ENCODE measurements at regions not wholly inside any gene's neighbourhood (a gene's known extent, or its start where the extent isn't known, plus 50 kb on each side); places are given as distances from the start of the nearest gene placed in this dataset.

DNA sequence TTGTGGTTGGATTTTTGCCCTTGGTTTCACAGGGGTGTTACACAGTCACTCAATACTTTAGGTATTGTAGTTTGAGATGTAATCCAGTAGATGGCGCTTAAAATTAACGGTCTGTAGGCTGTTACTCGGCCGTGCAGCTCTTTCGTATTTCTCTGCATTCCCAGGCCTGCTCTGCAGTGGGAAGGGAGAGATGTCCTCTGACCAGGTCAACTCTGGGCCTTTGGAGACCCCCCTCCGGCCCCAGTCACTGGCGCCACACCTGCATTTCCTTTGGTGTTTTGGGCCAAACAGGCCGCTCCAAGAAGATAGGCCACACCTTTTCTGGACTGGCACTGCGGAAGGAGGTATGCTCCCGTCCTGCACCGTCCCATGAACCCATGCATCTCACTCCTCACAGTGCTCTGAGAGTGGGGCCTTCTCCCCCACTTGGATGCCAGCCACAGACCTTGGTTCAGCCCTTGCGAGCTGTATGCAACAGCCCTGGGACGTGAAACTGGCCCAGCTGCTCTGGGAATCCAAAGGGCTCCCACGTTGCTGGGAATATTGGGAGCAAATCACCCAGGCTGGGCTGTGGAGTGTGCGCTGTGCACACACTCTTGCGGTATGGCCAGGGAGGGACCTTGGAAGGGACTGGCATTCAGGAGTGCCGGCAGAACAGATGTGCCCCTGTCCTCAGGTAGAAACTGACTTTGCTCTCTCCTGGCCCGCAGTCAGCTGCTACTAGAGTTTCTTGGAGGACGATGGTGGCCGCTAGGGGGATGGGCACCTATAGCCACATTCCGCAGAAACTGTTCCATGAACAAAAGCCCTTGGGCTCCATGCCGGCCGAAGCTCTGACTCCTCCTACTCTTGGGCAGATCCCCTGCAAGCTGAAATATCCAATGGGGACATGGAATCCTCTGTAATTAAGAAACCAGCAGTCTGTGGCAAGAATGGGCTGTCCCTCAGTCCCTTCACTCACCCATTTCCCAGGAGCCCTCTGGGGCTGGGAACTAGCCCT is 410.5 kb upstream of the CADM2 start:
- H3K4me3 ChIP-seq, result no peak overlapping the region
- no peak overlapping the region for H3K27ac ChIP-seq
- H3K4me2 ChIP-seq, result no peak overlapping the region

DNA sequence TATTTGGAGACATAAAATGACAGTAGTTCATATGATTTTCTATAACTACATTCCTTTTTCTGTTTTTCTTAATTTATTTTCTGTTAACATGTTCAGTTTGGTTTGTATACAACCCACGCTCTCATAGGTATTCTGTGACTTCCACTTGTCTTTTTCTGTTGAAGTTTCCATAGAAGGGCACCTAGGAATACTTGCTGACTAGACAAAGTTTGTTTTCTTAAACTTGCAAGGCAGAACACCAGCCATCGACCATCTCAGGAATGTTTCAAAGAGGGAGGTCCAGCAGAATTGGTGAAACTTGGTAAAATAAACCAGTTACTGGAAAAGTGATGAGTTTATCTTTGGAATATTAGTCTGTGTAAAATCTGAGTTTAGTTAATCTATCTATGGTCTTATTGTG is 403.2 kb upstream of the CADM2 start:
- TF ChIP-seq Cebpa-rat (IDR thresholded peaks at IDR 0.05), result no peak
- H3K4me2 ChIP-seq, result no peak overlapping the region
- no peaks in the 10 kb centered on the region for H3K36me3 ChIP-seq
- H4K20me1 ChIP-seq, result no peaks in the 10 kb centered on the region
- no peak overlapping the region for H3K27ac ChIP-seq
- H3K9ac ChIP-seq, result no peak overlapping the region
- no peak overlapping the region for H3K4me3 ChIP-seq
- H3K4me1 ChIP-seq, result no peaks in the 10 kb centered on the region
- H3K9me3 ChIP-seq, result no peaks in the 10 kb centered on the region
- H3K27me3 ChIP-seq, result no peaks in the 10 kb centered on the region

More for the DNA sequence above, 410.5 kb upstream of the CADM2 start:
- Histone ChIP-seq H3K9me3 (peaks cover 12% of the 10 kb centered on the region), H3K27me3 (no peaks in the 10 kb centered on the region), H3K9ac (no peak overlapping the region), H4K20me1 (no peaks in the 10 kb centered on the region), H3K36me3 (no peaks in the 10 kb centered on the region), H3K4me1 (0 out of 2 replicates have a peak, but pooled peaks cover 4% of the 10 kb centered on the region)
- no peak for TF ChIP-seq Cebpa-rat (IDR thresholded peaks at IDR 0.05)

- Histone ChIP-seq H4K20me1 (no peaks in the 10 kb centered on the region), H3K36me3 (no peaks in the 10 kb centered on the region), H3K4me1 (no peaks in the 10 kb centered on the region), H3K9ac (no peak overlapping the region), H3K4me3 (no peak overlapping the region), H3K4me2 (no peak overlapping the region), H3K9me3 (no peaks in the 10 kb centered on the region), H3K27me3 (no peaks in the 10 kb centered on the region), H3K27ac (no peak overlapping the region)
- TF ChIP-seq Cebpa-rat (IDR thresholded peaks at IDR 0.05), result no peak
Measured at GRCh38 chr3:84566256-84566655, 392.5 kb upstream of the CADM2 start.

- TF ChIP-seq Cebpa-rat (IDR thresholded peaks at IDR 0.05), result no peak
- Histone ChIP-seq H3K9me3 (peaks cover 2% of the 10 kb centered on the region; the same call in 1 of the 2 replicates), H4K20me1 (no peaks in the 10 kb centered on the region), H3K4me2 (no peak overlapping the region), H3K4me3 (no peak overlapping the region), H3K27me3 (no peaks in the 10 kb centered on the region), H3K27ac (no peak overlapping the region), H3K36me3 (no peaks in the 10 kb centered on the region), H3K9ac (no peak overlapping the region), H3K4me1 (no peaks in the 10 kb centered on the region)
Measured at GRCh38 chr3:84567796-84568195, 391.0 kb upstream of the CADM2 start.

GRCh38 chr3:84573962-84574361 is 384.8 kb upstream of the CADM2 start:
- peaks cover 19% of the 10 kb centered on the region for H3K9me3 ChIP-seq
- H3K4me3 ChIP-seq, result no peak overlapping the region
- no peaks in the 10 kb centered on the region for H3K4me1 ChIP-seq
- H3K36me3 ChIP-seq, result no peaks in the 10 kb centered on the region
- no peak for TF ChIP-seq Cebpa-rat (IDR thresholded peaks at IDR 0.05)
- no peaks in the 10 kb centered on the region for H3K27me3 ChIP-seq
- H3K4me2 ChIP-seq, result no peak overlapping the region
- H4K20me1 ChIP-seq, result no peaks in the 10 kb centered on the region
- H3K9ac ChIP-seq, result no peak overlapping the region
- no peak overlapping the region for H3K27ac ChIP-seq

DNA sequence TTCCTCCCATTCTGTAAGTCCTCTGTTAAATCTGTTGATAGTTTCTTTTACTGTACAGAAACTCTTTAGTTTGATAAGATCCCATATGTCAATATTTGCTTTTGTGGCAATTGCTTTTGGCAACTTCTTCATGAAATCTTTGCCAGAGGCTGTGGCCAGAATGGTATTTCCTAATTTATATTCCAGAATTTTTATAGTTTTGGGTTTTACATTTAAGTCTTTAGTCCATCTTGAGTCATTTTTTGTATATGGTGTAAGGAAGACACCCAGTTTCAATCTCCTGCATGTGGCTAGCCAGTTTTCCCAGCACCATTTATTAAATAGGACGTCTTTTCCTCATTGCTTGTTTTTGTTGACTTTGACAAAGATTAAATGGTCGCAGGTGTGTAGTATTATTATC is 372.4 kb upstream of the CADM2 start:
- TF ChIP-seq Cebpa-rat (IDR thresholded peaks at IDR 0.05), result no peak
- H3K4me3 ChIP-seq, result no peak overlapping the region
- no peaks in the 10 kb centered on the region for H4K20me1 ChIP-seq
- H3K27me3 ChIP-seq, result no peaks in the 10 kb centered on the region
- no peaks in the 10 kb centered on the region for H3K36me3 ChIP-seq
- H3K4me2 ChIP-seq, result no peak overlapping the region
- H3K4me1 ChIP-seq, result no peaks in the 10 kb centered on the region
- H3K9ac ChIP-seq, result no peak overlapping the region
- no peaks in the 10 kb centered on the region for H3K9me3 ChIP-seq
- H3K27ac ChIP-seq, result no peak overlapping the region

GRCh38 chr3:84600703-84601225 is 358.0 kb upstream of the CADM2 start:
- H4K20me1 ChIP-seq, result no peaks in the 10 kb centered on the region
- H3K4me1 ChIP-seq, result no peaks in the 10 kb centered on the region
- H3K27me3 ChIP-seq, result no peaks in the 10 kb centered on the region
- H3K9me3 ChIP-seq, result no peaks in the 10 kb centered on the region
- no peak overlapping the region for H3K9ac ChIP-seq
- H3K4me3 ChIP-seq, result no peak overlapping the region
- no peak overlapping the region for H3K4me2 ChIP-seq
- no peak for TF ChIP-seq Cebpa-rat (IDR thresholded peaks at IDR 0.05)
- H3K36me3 ChIP-seq, result no peaks in the 10 kb centered on the region
- H3K27ac ChIP-seq, result no peak overlapping the region

DNA sequence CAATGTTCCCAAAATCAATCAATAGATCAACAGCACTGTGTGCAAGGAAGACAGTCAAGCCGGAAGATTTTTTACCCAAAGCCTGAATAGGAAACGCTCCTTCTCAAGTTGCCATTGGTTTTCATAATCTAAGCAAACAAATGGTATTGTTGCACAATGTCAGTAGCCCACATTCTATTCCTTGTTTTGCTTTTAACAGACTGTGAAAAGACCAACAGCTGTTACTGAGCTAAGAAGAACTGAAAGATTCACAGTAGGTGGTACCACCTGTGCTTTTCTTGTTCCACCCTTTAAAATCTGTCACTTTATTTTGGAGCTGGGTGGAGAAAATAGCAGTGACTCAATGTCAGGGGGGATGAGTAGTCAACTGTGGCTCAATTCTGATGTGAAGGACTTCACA is 357.5 kb upstream of the CADM2 start:
- Histone ChIP-seq H3K4me1 (no peaks in the 10 kb centered on the region), H3K9ac (no peak overlapping the region), H3K27ac (no peak overlapping the region), H3K4me2 (no peak overlapping the region), H3K9me3 (no peaks in the 10 kb centered on the region), H4K20me1 (no peaks in the 10 kb centered on the region), H3K36me3 (no peaks in the 10 kb centered on the region), H3K4me3 (no peak overlapping the region), H3K27me3 (no peaks in the 10 kb centered on the region)
- TF ChIP-seq Cebpa-rat (IDR thresholded peaks at IDR 0.05), result no peak

DNA sequence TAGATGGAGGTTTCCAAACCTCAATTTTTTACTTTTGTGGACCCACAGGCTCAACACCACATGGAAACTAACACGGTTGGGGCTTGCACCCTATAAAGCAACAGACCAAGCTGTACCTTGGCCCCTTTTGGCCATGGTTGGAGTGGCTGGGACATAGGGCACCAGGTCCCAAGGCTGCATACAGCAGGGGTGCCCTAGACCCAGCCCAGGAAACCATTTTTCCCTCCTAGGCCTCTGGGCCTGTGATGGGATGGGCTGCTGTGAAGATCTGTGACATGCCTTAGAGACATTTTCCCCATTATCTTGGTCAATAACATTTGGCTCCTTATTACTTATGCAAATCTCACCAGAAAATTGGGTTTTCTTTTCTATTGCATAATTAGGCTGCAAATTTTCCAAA is 337.0 kb upstream of the CADM2 start:
- no peak for TF ChIP-seq Cebpa-rat (IDR thresholded peaks at IDR 0.05)
- no peaks in the 10 kb centered on the region for H3K36me3 ChIP-seq
- no peaks in the 10 kb centered on the region for H3K27me3 ChIP-seq
- no peak overlapping the region for H3K9ac ChIP-seq
- H3K4me3 ChIP-seq, result no peak overlapping the region
- H3K27ac ChIP-seq, result no peak overlapping the region
- no peaks in the 10 kb centered on the region for H4K20me1 ChIP-seq
- H3K9me3 ChIP-seq, result peaks cover 26% of the 10 kb centered on the region
- no peaks in the 10 kb centered on the region for H3K4me1 ChIP-seq
- no peak overlapping the region for H3K4me2 ChIP-seq

DNA sequence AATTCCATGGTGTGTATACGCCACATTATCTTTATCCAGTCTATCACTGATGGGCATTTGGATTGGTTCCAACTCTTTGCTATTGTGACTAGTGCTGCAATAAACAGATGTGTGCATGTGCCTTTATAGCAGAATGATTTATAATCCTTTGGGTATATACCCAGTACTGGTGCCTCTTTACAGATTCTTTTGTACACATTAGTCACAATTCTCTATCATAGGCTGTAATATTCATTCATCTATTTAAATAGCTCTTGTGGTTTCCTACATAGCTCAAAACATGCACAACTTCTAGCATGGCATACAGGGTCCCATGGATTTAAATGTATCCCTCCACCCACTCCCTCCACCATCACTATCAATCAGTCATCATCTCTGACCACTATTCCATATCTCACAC is 324.1 kb upstream of the CADM2 start:
- Histone ChIP-seq H3K4me3 (no peak overlapping the region), H3K4me2 (no peak overlapping the region), H3K27me3 (no peaks in the 10 kb centered on the region), H4K20me1 (no peaks in the 10 kb centered on the region), H3K27ac (no peak overlapping the region), H3K4me1 (no peaks in the 10 kb centered on the region), H3K36me3 (no peaks in the 10 kb centered on the region), H3K9me3 (no peaks in the 10 kb centered on the region), H3K9ac (no peak overlapping the region)
- TF ChIP-seq Cebpa-rat (IDR thresholded peaks at IDR 0.05), result no peak
